Nephron progenitor cell (in vitro differentiated cells): ENCODE measurements at regions not wholly inside any gene's neighbourhood (a gene's known extent, or its start where the extent isn't known, plus 50 kb on each side); places are given as distances from the start of the nearest gene placed in this dataset.
A peak's percentile ranks its signal among the peaks of the same experiment; 100 is the strongest.
"Not testable (repeated sequence)": the region's sequence is repeated elsewhere in the genome, so short reads cannot be mapped to it uniquely, and the experiment has no call there.

Experiments used
- DNase-seq: peaks from one replicate; pipeline ENCODE4 v3.0.0; 2021
- H3K27ac Mint-ChIP-seq: 2 replicates; pipeline ENCODE4 v1.8.0; 2021; ENCODE audit warnings: mild to moderate bottlenecking, moderate library complexity, mixed read lengths
- H3K27me3 Mint-ChIP-seq: 2 replicates; pipeline ENCODE4 v1.8.0; 2021; ENCODE audit warnings: mild to moderate bottlenecking, low read depth, mixed read lengths; ENCODE audit not compliant: poor library complexity
- H3K36me3 Mint-ChIP-seq: 2 replicates; pipeline ENCODE4 v1.8.0; 2021; ENCODE audit warnings: low read depth, mixed read lengths
- H3K4me1 Mint-ChIP-seq: 2 replicates; pipeline ENCODE4 v1.8.0; 2021; ENCODE audit warnings: mixed read lengths
- H3K4me3 Mint-ChIP-seq: 2 replicates; pipeline ENCODE4 v1.8.0; 2021; ENCODE audit warnings: mild to moderate bottlenecking, moderate library complexity, mixed read lengths
- H3K9me3 Mint-ChIP-seq: 2 replicates; pipeline ENCODE4 v1.8.0; 2021; ENCODE audit warnings: mild to moderate bottlenecking, moderate library complexity, mixed read lengths
- CTCF ChIP-seq: fragments of 200-600 bp; sonication (generic); IDR thresholded peaks from 2 replicates; pipeline ENCODE4 v1.5.0; 2021; ENCODE audit warnings: antibody characterized with exemption

GRCh38 chr9:81028504-81028903 lies 660.8 kb downstream of the TLE1 start:
- Mint-ChIP-seq H3K36me3 (no peaks in the 10 kb centered on the region), H3K4me1 (peaks cover 18% of the 10 kb centered on the region), H3K27me3 (no peaks in the 10 kb centered on the region), H3K27ac (no peak overlapping the region), H3K4me3 (no peak overlapping the region), H3K9me3 (no peaks in the 10 kb centered on the region)
- DNase-seq, result no peak
- TF ChIP-seq CTCF, result no peak

- peak overlapping the region; percentile 2 for H3K27ac Mint-ChIP-seq
- no peaks in the 10 kb centered on the region for H3K27me3 Mint-ChIP-seq
- no peak overlapping the region for H3K4me3 Mint-ChIP-seq
- peaks cover 8% of the 10 kb centered on the region for H3K9me3 Mint-ChIP-seq
- no peak for DNase-seq
- peaks cover 14% of the 10 kb centered on the region for H3K4me1 Mint-ChIP-seq
- TF ChIP-seq CTCF, result no peak
- H3K36me3 Mint-ChIP-seq, result no peaks in the 10 kb centered on the region
Measured at GRCh38 chr9:81022177-81022576, 667.2 kb downstream of the TLE1 start.

GRCh38 chr9:81014945-81015344 lies 674.4 kb downstream of the TLE1 start:
- not testable (repeated sequence) for H3K4me3 Mint-ChIP-seq, H3K27ac Mint-ChIP-seq, H3K27me3 Mint-ChIP-seq, H3K9me3 Mint-ChIP-seq, DNase-seq, H3K36me3 Mint-ChIP-seq
- peaks cover 23% of the 10 kb centered on the region for H3K4me1 Mint-ChIP-seq

GRCh38 chr9:81013191-81013590 lies 676.2 kb downstream of the TLE1 start:
- H3K9me3 Mint-ChIP-seq, DNase-seq, H3K27me3 Mint-ChIP-seq, H3K36me3 Mint-ChIP-seq, H3K4me3 Mint-ChIP-seq, H3K27ac Mint-ChIP-seq: not testable (repeated sequence)
- peaks cover 23% of the 10 kb centered on the region for H3K4me1 Mint-ChIP-seq

GRCh38 chr9:81002906-81003305 lies 686.4 kb downstream of the TLE1 start:
- Mint-ChIP-seq H3K36me3 (no peaks in the 10 kb centered on the region), H3K4me3 (no peak overlapping the region), H3K27ac (peak overlapping the region; percentile 24), H3K4me1 (peaks cover 18% of the 10 kb centered on the region), H3K27me3 (peaks cover 6% of the 10 kb centered on the region), H3K9me3 (peaks cover 8% of the 10 kb centered on the region)
- DNase-seq, result no peak
- TF ChIP-seq CTCF, result no peak

GRCh38 chr9:81002242-81002641 lies 687.1 kb downstream of the TLE1 start:
- Mint-ChIP-seq H3K36me3 (no peaks in the 10 kb centered on the region), H3K9me3 (peaks cover 8% of the 10 kb centered on the region), H3K27ac (no peak overlapping the region), H3K4me3 (no peak overlapping the region), H3K4me1 (peaks cover 18% of the 10 kb centered on the region), H3K27me3 (peaks cover 6% of the 10 kb centered on the region)
- DNase-seq, result no peak
- TF ChIP-seq CTCF, result no peak

- Mint-ChIP-seq H3K9me3 (no peaks in the 10 kb centered on the region), H3K4me1 (no peaks in the 10 kb centered on the region), H3K27ac (no peak overlapping the region), H3K36me3 (no peaks in the 10 kb centered on the region), H3K4me3 (no peak overlapping the region), H3K27me3 (no peaks in the 10 kb centered on the region)
- no peak for TF ChIP-seq CTCF
- DNase-seq, result no peak
Measured at GRCh38 chr9:80995759-80996158, 693.6 kb downstream of the TLE1 start.
